ENCODE measurements at regions not wholly inside any gene's neighbourhood (a gene's known extent, or its start where the extent isn't known, plus 50 kb on each side); places are given as distances from the start of the nearest gene placed in this dataset.

- TF ChIP-seq SP1 (IDR thresholded peaks at IDR 0.05; ENCODE audit: low read depth) (no peak), FOSL1 (IDR thresholded peaks at IDR 0.05; ENCODE audit: low read depth) (no peak), SIN3A (IDR thresholded peaks at IDR 0.05; ENCODE audit: low read depth) (no peak), SRF (IDR thresholded peaks at IDR 0.05; ENCODE audit: low read depth) (no peak), EGR1 (IDR thresholded peaks at IDR 0.05; ENCODE audit: low read depth) (no peak), ZNF274 (IDR thresholded peaks at IDR 0.05; ENCODE audit: low read depth, low read length) (no peak)
Observed at GRCh38 chr12:24227551-24227950, 278.1 kb upstream of the SOX5 start (continued).

GRCh38 chr12:24226745-24227350 is 277.4 kb upstream of the SOX5 start:
- no peak overlapping the region for H3K4me3 ChIP-seq (replicated peaks in 1 of 2; ENCODE audit: low read depth in 1 of 2, low read length in 2 of 2)
- H3K4me2 ChIP-seq (ENCODE audit: low read length), result no peak overlapping the region
- BruUV-seq (replicated peaks), result no TSS peak
- no peaks in the 10 kb centered on the region for H3K27me3 ChIP-seq (ENCODE audit: insufficient read depth, low read length)
- no peak for DNase-seq (ENCODE audit: low read depth, low spot score)
- CTCF ChIA-PET, result no interaction called here
- H3K9me3 ChIP-seq (ENCODE audit: control insufficient read depth in 1 of 2, insufficient read depth in 1 of 2, low read depth in 1 of 2, low read length in 2 of 2), result peaks cover 13 to 19% of the 10 kb centered on the region in 2 experiments; a peak in 3 of 4 replicates
- no peaks in the 10 kb centered on the region for H3K9me2 ChIP-seq (ENCODE audit: insufficient read depth)
- H3K9ac ChIP-seq (ENCODE audit: low read length), result no peak overlapping the region
- RAD21 ChIA-PET (ENCODE audit: low non-redundant PET in 1 of 2, low total read pairs in 2 of 2, uncharacterized antibody in 2 of 2, unreplicated experiment in 2 of 2), result no interaction called here
- POLR2A ChIA-PET, result no interaction called here
- no peaks in the 10 kb centered on the region for H3K36me3 ChIP-seq (ENCODE audit: control insufficient read depth in 1 of 2, insufficient read depth in 2 of 2, low read length in 2 of 2)
- no peak overlapping the region for H2AFZ ChIP-seq (ENCODE audit: low read depth, low read length, poor library complexity, severe bottlenecking)
- intact Hi-C loops (cut with micrococcal nuclease), result no loop called here
- no peaks in the 10 kb centered on the region for H3K79me2 ChIP-seq (ENCODE audit: insufficient read depth, low read length)
- H4K20me1 ChIP-seq (ENCODE audit: insufficient read depth), result no peaks in the 10 kb centered on the region
- no peak for TF ChIP-seq YY1 (IDR thresholded peaks at IDR 0.05; ENCODE audit: extremely low read depth, insufficient replicate concordance, low read depth, low read length)
- TF ChIP-seq EZH2 (IDR thresholded peaks at IDR 0.05), result no peak
- no peak for TF ChIP-seq CTCF (IDR thresholded peaks at IDR 0.05 in 2 of 3, conservative IDR thresholded peaks at IDR 0.05 in 1 of 3; ENCODE audit: borderline replicate concordance in 1 of 3, insufficient read depth in 1 of 3, low read depth in 2 of 3, low read length in 2 of 3)
- no peak for TF ChIP-seq ATF3 (IDR thresholded peaks at IDR 0.05)
- no peak for TF ChIP-seq ZBTB33 (IDR thresholded peaks at IDR 0.05; ENCODE audit: extremely low read depth, insufficient replicate concordance, low read length)
- no peak for TF ChIP-seq SIN3A (IDR thresholded peaks at IDR 0.05; ENCODE audit: low read depth)
- TF ChIP-seq EZH2phosphoT487 (IDR thresholded peaks at IDR 0.05; ENCODE audit: borderline replicate concordance), result no peak
- no peak for TF ChIP-seq ELF1 (IDR thresholded peaks at IDR 0.05; ENCODE audit: borderline replicate concordance, low read depth)
- no peak for TF ChIP-seq REST (IDR thresholded peaks at IDR 0.05; ENCODE audit: low read depth)
- no peak for TF ChIP-seq SRF (IDR thresholded peaks at IDR 0.05; ENCODE audit: low read depth)
- TF ChIP-seq CBX3 (IDR thresholded peaks at IDR 0.05; ENCODE audit: low read depth), result no peak
- TF ChIP-seq ZNF274 (IDR thresholded peaks at IDR 0.05; ENCODE audit: low read depth, low read length), result no peak
- ATAC-seq, result no peak
- no peak overlapping the region for H3K27ac ChIP-seq (ENCODE audit: low read depth, low read length)
- no peaks in the 10 kb centered on the region for H3K4me1 ChIP-seq (ENCODE audit: control insufficient read depth in 1 of 2, insufficient read depth in 2 of 2, low read length in 2 of 2)

Data from HCT116 (cell line).